ENCODE measurements at regions not wholly inside any gene's neighbourhood (a gene's known extent, or its start where the extent isn't known, plus 50 kb on each side); places are given as distances from the start of the nearest gene placed in this dataset.
A peak's percentile ranks its signal among the peaks of the same experiment; 100 is the strongest.
"Not testable (repeated sequence)": the region's sequence is repeated elsewhere in the genome, so short reads cannot be mapped to it uniquely, and the experiment has no call there.

DNA sequence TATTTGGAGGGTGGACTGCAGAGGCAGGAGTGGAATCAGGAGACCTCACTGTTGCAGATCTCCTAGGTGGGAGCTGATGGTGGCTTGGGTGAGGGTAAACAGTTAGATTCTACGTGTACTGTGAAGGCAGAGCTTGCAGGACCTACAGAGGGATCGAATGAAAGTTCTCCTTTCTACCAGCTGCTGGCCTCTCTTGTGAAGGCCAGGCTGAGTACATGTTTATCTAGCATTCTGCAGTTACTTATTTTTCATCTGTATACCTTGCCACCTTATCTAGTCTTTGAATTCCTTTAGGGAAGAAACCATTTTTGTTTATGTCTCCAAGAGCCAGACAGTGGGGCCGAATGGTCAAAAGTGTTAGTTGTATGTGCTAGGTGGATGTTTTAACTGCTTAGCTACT lies 57.6 kb downstream of the PTTG1 start:
- no peak for DNase-seq

DNA sequence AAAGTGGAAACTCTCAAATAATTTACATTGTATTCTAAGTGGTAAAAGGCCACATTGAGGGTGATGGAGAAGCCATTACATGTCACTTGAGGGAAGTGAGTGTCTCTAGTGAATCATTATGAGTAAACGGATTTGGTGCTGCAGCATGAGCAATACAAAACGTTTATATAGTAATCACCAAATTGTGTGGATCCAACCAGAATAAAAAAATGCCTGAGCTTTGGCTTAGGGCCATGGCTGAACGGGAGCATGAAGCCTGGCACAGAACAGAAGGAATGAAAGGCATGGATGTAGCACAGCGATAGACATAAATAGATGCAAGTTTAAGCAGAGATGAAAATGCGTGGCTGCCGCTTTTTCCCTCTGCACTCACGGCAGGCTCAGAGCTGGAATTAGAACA lies 58.3 kb downstream of the PTTG1 start:
- DNase-seq, result no peak

DNA sequence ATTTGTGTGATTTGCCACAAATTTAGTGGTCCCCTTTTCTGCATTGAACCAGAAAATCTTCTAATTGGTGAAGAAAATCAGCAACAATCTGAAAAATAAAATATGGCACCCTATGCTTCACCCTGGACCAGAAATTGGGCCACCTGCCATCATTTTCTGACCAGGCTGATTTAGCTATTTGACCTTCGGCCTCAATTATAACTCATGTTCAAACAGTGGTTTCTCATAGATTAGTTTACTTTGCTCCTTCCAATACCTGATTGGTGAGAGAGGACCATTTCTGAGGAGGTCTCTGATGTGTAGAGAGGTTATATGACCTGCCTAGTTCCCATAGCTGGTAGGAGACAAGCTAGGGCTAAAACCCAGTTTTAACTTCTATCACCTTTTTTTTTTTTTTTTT lies 59.0 kb downstream of the PTTG1 start:
- no peak for DNase-seq

DNA sequence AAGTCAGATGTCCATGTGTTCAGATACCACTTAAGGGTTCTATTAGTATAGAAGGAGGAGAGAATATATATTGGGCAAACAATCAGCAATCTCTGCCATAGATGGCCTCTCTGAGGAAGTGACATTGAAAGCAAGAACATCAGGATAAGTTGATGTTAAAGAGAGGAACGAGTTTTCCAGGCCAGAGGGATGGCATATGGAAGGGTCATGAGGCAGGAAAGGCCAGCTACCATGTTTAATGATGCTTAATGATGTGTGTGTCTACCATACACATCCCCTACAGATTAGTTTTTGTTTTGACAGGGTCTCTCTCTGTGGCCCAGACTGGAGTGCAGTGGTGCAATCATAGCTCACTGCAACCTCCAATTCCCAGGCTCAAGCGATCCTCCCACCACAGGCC lies 63.0 kb downstream of the PTTG1 start:
- DNase-seq, result no peak

DNA sequence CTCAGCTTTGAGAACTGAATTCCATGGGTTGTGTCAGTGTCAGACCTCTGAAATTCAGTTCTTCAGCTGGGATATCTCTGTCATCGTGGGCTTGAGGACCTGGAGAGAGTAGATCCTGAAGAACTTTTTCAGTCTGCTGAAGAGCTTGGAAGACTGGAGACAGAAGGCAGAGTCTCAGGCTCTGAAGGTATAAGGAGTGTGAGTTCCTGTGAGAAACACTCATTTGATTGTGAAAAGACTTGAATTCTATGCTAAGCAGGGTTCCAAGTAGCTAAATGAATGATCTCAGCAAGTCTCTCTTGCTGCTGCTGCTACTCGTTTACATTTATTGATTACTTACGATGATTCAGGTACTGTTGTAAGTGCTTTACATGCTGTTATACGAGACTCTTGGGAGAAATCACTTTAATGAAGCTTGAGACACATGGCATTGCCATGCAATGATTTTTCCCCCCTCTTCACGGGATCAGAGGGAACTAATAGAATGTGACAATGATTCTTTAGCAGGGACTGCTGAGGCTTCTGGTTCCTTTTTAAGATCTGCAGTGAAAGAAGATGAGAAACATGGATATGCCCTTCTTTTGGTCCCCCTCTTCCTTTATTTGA lies 63.8 kb downstream of the PTTG1 start:
- DNase-seq, result no peak

DNA sequence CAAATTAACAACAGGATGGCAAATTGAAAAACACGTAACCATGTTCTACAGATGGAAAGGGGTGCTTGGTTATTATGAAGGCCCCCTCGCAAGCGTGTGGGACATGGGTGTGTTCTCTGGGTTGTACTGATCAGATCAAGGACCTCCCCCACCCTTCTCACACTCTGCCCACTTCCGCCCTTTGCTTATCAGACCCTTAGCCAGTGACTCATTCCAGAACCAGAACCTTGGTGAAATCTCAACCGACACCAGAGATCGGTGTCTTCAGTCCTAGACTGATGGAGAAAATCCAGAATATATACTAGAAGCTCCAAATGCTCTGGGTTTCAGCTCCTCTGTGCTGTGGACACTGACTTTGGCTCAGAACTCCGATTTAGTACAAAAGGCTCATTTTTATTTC lies 64.9 kb downstream of the PTTG1 start:
- no peak for DNase-seq

DNA sequence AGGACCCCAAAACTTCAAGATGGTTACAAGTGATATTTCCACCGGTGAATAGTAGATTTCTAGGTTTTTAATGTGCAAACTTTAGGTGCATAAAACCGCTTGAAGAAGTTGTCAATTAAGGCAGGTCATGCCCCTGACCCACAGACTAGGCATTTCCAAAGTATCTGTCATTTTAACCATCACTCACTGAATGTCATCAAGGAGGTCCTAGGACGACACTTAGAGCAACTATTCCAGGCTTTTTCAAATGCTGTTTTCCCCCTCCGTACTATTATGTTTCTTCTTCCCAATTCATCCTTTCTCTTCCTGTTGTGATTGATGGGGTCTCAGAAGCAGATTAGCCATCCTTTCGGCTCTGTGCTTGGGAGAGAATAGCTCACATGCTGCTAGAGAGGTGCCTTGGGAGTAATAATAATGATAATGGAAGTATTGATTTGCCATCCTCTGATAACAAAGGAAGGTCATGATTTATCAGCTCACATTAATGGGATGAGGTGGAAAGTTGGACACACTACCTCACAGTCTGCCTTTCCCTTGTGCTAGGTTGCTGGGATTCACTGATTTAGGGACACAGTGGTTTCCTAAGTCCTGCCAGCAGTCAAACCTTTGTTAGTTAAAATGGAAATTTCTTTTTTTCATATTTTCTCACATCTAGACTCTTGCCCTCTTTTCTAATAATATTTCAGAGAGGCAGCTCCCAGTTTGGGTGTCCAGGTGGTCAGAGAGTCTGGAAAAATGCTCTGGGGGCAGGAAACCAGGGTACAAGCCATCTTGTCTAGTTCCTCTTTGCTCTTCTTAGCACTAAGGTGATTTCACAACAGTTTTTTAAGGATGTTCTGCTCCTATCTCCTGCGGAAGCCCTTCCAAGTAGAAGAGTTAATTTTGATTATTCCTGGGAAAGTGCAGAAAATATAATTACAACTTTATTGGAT lies 67.0 kb downstream of the PTTG1 start:
- no peak for DNase-seq

DNA sequence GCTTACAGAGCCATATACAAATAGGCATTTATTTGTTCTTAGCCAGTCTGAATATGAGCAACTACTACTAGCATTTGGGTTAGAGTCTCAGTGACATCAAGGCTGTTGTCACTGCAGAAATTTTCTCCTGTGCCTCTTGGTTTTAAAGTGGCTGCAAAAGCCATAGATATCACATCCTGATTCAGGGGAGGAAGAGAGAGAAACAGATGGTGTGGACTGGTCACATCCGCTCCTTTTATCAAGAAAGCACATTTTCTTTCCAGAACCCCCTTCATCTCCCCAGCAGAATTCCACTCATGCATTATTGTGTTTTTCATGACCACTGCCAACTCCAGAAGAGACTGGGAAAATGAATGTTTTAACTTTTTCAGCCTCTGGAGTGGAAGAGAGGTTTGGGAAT lies 69.8 kb downstream of the PTTG1 start:
- DNase-seq, result no peak

DNA sequence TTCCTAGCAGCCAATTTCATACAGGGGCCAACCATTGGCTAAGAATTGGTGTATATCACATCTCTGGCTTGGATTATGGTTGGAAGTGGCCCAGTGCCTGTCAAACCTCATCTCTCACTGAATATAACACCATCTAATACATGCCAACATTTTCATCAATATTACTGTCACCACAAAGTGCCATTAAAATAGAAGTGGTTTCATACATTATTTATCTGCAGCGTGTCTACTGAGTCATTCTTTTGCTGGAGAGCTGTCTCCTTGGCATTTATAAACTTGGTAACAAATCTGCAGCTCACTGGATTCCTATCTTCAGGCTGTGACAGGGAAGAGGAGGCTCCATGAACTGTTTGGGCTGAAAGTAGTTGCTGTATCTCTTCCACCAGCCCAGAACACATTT lies 70.9 kb downstream of the PTTG1 start:
- DNase-seq, result no peak

DNA sequence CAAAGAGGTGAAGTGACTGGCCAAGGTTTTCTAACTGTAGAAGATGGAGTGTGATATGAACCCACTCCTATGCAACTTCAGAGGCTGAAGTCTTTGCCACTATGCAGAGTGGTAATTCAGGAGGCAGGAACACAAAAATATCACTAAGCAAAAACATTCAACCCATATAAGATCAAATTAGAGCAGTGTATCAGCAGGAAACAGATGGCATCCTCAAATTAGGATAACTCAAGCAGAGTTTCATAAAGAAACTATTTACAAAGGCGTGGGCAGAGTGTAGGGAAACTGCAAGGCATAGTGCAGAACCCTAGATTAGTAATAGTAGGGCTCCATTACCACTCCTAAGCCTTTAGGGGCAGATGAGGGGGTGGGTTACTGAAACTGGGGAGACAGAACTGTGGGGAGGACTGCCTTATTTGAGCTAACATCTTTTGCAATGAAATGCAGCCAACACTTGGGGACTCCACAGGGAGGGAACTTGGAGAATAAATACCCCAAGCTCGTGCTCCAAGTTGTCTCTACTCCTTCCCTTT lies 72.2 kb downstream of the PTTG1 start:
- DNase-seq, result no peak

DNA sequence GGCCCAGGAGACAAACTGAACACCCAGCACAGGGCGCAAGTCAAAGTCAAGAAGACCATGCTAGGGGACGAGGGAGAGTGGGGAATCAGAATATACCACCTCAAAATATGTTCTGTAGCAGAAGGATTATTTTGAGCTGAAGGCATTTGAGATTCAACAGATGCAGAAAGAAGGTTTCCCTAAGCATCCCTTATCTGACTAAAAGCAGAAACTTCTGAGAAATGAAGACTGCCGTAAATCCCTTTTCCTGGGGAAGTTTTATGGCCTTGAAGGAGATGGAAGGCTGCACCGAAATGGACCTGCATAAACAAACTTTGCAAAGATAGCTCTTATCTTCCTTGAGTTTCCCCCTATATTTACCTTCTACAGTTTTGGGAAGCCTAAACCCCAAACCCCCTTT lies 72.8 kb downstream of the PTTG1 start:
- no peak for DNase-seq

DNA sequence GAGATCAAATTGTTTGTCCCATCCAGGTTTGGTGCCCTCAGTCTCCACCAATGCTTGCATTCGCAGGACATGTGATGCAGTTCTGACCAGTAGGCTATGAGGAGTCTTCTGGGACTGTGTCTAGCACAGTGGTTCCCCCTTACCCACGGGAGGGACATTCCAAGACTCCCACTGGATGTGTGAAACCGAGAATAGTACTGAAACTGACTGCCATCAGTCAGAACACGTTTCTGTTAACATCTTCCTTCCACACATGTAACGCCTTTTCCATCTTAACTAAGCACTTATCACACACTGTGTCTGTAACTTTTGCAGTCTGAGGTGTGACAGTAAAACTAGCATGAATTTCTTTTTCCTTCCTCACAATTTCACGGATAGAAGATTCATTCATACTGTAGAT lies 74.7 kb downstream of the PTTG1 start:
- DNase-seq, result no peak

DNA sequence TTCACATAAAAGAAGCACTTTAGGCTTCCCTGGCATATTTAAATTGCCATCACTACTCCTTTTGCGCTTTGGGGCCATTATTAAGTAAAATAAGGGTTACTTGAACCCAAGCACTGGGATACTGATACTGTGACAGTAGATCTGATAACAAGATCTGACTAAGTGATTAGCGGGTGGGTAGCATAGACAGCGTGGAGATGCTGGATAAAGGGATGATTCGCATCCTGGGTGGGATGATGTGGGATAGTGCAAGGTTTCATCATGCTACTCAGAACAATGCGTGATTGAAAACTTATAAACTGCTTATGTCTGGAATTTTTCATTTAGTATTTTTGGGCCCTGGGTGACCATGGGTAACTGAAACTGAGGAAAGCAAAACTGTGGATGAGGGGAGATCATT lies 75.1 kb downstream of the PTTG1 start:
- no peak for DNase-seq

DNA sequence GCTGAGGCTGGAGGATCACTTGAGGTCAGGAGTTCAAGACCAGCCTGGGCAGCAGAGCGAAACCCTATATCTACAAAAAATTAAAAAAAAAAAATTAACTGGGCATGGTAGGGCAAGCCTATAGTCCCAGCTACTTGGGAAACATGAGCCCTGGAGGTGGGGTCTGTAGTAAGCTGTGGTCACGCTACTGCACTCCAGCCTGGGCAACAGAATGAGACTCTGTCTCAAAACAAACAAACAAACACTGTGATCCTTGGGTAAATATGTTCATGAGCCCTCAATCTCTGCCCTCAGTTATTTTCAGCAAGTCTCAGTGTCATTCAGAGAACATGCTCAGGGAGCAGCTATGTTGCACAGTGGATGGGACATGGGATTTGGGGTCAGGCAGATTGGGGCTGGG lies 76.2 kb downstream of the PTTG1 start:
- DNase-seq, result no peak

DNA sequence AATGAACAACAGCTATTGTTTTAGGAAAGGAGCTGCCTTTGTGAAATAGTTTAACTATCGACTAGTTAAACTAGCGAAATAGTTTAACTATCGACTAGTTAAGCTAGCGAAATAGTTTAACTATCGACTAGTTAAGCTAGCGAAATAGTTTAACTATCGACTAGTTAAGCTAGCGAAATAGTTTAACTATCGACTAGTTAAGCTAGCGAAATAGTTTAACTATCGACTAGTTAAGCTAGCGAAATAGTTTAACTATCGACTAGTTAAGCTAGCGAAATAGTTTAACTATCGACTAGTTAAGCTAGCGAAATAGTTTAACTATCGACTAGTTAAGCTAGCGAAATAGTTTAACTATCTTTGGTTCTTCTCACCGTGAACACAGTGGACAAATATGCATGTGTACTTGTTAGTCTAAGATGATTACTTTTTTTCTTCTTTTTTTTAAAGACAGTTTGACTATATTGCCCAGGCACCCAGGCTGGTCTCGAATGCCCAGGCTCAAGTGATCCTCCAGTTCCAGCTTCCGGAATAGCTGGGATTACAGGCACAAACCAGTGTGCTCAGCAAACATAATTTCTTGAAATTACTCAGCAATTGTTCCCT lies 76.9 kb downstream of the PTTG1 start:
- DNase-seq, result not testable (repeated sequence)

DNA sequence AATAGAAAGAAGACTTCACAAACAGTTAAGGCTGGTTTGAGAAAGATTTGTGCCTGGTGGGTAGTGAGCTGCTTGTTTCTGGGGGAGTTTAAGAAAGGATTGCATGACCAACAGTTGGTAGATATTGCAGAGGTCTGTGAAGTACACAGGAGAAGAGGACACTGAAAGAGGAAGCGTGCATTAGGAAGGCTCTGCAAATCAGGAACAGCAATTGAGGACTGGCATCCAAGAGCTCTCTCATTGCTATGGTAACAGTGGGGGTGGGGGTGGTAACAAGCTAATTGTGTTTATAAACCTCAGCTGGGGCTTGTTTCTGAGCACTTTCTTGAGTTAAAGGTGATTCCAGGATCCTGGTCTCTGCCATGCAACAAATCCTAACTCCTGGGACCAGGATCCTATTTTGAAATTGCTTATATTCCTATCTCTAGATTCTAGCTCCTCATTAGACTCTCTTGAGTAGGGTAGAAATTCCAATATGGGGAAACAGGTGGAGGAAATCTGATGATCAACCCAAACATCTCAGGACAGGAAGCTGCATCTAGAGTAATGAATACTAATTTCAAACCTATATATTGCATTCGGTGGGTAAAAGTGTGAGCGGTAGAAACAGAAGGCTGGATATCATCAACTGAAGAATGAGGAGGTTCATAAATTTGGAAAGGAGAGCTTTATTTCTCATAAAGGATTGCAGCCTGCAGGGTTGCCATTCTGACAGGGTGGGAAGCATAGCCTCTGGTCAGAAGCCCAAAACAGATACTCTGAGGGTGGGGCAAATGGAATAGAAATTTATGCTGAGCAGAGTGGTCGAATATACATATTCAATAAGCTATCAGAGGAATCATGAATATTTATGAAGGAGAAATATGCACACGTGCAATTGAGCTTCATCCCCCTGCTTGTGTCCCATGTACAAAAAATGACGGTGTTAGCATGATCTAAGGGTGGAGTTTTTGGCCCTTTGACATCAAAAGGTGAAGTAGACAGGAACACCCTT lies 79.4 kb downstream of the PTTG1 start:
- DNase-seq, result no peak

DNA sequence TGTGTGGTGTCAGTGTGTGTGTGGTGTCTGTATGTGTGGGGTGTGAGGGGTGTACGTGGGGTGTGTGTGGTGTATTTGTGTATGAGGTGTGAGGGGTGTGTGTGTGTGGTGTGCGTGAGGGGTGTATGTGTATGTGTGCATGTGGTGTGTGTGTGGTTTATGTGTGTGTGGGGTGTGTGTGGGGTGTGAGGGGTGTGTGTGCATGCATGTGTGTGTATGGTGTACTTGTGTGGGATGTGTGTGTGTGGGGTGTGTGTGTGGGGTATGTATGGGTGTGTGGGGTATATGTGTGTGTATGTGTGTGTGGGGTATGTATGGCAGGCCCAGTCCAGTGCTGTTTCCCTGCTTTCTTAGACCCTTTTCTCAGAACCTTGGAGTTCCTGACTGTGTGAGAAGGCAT lies 83.3 kb downstream of the PTTG1 start:
- no peak for DNase-seq

DNA sequence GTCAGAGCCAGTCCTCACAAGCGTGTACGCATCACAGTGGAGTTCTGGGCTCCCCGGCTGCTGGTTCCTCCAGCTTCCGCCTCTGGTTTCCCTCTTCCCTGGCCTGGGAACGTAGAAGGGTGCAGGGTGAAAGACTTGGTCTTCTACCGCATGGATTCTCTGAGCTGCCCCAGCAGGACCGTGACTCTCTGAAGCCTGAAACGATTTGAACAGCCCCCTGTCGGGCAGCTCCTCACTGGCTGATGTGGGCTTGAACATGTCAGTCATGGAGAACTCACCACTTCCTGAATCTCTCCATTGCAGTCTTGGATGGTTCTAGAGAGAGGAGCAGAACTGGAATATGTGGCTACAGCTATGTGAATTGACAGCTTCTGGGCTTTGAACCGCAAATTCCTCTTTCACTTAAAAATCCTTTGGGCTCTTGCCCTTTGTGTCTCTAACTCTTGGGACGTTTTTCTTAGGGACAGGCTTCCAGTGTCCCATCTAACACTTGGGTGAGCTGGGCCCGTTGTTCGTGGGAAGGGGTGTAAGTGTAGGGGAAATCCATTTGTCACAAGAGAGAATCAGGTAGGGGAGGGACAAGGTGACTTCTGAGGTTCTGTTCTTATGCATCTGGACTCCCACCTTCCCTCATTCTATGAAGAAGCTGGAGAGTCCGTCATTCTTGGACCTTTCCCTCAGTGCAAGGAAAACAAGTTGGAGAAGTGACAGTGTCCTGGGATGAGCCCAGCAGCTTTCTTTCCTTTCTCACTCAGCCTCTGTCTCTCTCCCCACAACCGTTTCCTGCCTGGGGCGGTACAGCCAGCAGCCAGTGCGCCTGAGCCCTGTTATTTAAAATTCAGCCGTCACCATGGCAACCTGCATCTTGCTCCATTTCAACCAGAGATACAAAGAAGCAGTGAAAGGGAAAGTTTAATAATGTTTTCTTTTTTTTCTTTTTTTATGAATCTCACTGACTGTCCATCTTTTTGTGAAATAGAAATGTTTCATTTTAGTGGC lies 84.7 kb downstream of the PTTG1 start:
- peak; percentile 39 for DNase-seq

DNA sequence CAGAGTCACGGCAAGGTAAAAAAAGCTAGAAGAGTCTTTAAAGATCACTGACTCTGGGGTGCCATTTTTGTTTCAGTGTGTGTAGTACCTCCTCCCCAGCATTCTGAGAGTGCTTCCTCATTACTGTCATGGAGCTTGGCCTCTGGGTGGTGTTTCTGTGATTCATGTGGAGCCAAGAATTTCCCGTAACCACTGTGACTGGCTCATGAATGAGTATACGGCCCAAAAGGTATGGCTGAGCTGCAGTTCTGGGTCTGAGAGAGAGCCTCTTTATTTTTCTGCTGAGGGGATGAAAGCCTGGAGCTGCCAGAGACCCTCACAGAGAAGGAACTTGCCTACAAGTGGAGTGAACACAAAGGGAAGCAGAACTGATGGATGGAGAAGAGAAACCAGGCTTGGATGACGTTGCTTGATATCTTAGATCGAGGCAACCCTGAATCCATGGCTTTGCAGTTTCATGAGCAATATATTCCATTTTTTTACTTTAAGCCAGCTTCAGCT lies 85.6 kb downstream of the PTTG1 start:
- no peak for DNase-seq

DNA sequence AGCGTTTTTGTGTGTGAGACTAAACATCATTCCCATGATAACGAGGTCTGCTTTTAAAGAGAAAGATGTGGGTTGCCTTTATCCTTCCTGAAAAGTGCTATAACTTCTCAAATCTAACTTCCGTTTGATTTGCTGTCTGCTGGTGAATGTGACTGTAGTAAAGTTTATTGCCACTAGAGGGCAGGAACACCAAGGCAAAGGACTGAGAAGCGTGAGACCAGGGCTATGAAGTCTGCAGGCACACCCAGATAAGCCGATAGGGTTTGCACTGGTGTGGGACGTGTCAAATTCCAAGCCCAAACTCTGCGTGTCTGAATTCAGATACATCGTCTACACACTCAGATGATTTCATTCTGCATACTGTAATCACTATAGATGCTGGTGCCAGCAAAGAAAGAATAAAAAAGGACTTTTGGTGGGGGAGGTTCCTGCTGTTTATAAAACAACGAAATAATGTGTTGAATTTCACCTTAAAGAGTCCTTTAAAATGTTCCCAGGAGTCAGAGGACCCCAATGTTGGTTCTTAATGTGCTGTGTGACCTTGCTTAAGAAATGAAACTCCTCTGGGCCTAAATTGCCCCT lies 87.2 kb downstream of the PTTG1 start:
- peak; percentile 62 for DNase-seq
